Loucy (cell line): ENCODE measurements at regions not wholly inside any gene's neighbourhood (a gene's known extent, or its start where the extent isn't known, plus 50 kb on each side); places are given as distances from the start of the nearest gene placed in this dataset.

ENCODE experiments used
- H2AFZ ChIP-seq: fragments of 200-600 bp; sonication (generic); 2 replicates; pipeline ENCODE4 v1.6.0; 2016; ENCODE audit warnings: antibody characterized with exemption, mild to moderate bottlenecking, low read length, moderate library complexity
- H3F3A ChIP-seq: fragments of 200-600 bp; 2 replicates; pipeline ENCODE4 v1.6.0; 2016; ENCODE audit warnings: antibody characterized with exemption, low read depth, mild to moderate bottlenecking
- H3K27me3 ChIP-seq: fragments of 200-600 bp; sonication (generic); 2 replicates; pipeline ENCODE4 v1.6.1; 2014; ENCODE audit warnings: low read length, mild to moderate bottlenecking; ENCODE audit not compliant: insufficient read depth, poor library complexity, severe bottlenecking
- H3K36me3 ChIP-seq: fragments of 200-600 bp; sonication (generic); 2 replicates; pipeline ENCODE4 v1.6.1; 2016; ENCODE audit warnings: low read length; ENCODE audit not compliant: insufficient read depth
- H3K4me1 ChIP-seq: fragments of 200-600 bp; sonication (generic); 2 replicates; pipeline ENCODE4 v1.5.1; 2014; ENCODE audit warnings: low read length, mild to moderate bottlenecking; ENCODE audit not compliant: insufficient read depth, poor library complexity, severe bottlenecking
- H3K4me2 ChIP-seq: fragments of 200-600 bp; sonication (generic); 2 replicates; pipeline ENCODE4 v1.6.0; 2014; ENCODE audit warnings: antibody characterized with exemption, low read length, low read depth, mild to moderate bottlenecking; ENCODE audit not compliant: poor library complexity, severe bottlenecking
- H3K4me3 ChIP-seq: fragments of 200-600 bp; sonication (generic); 2 replicates; pipeline ENCODE4 v1.5.1; 2014; ENCODE audit warnings: low read length, mild to moderate bottlenecking, mixed read lengths; ENCODE audit not compliant: poor library complexity, severe bottlenecking
- H3K79me2 ChIP-seq: fragments of 200-600 bp; sonication (generic); 2 replicates; pipeline ENCODE4 v1.6.1; 2014; ENCODE audit warnings: low read length; ENCODE audit not compliant: insufficient read depth
- H3K9ac ChIP-seq: fragments of 200-600 bp; sonication (generic); 2 replicates; pipeline ENCODE4 v1.6.0; 2014; ENCODE audit warnings: mild to moderate bottlenecking, low read depth, low read length, moderate library complexity; ENCODE audit not compliant: poor library complexity, severe bottlenecking
- H3K9me2 ChIP-seq: fragments of 200-600 bp; sonication (generic); replicated peaks from 2 replicates; pipeline ENCODE4 v1.6.1; 2016; ENCODE audit warnings: low read depth, low read length, mixed read lengths
- H3K9me3 ChIP-seq: fragments of 200-600 bp; sonication (generic); 2 replicates; pipeline ENCODE4 v1.6.1; 2014; ENCODE audit warnings: mild to moderate bottlenecking, antibody characterized with exemption, low read length, low read depth; ENCODE audit not compliant: insufficient read depth
- H4K20me1 ChIP-seq: fragments of 200-600 bp; sonication (generic); 2 replicates; pipeline ENCODE4 v1.6.0; 2014; ENCODE audit warnings: antibody characterized with exemption, low read length, mild to moderate bottlenecking; ENCODE audit not compliant: insufficient read depth, poor library complexity, severe bottlenecking
- CTCF ChIP-seq: fragments of 200-600 bp; sonication (generic); conservative IDR thresholded peaks from 2 replicates; pipeline ENCODE4 v1.5.1; 2014; ENCODE audit warnings: mild to moderate bottlenecking, antibody characterized with exemption, low read length
- EZH2phosphoT487 ChIP-seq: fragments of 200-600 bp; IDR thresholded peaks from 2 replicates; pipeline ENCODE4 v1.6.1; 2018; ENCODE audit warnings: antibody characterized with exemption, mild to moderate bottlenecking, moderate library complexity, borderline replicate concordance

- Histone ChIP-seq H3F3A (no peaks in the 10 kb centered on the region), H3K4me2 (no peak overlapping the region), H3K4me3 (no peak overlapping the region), H2AFZ (no peak overlapping the region), H3K9me2 (no peaks in the 10 kb centered on the region), H4K20me1 (no peaks in the 10 kb centered on the region), H3K79me2 (no peaks in the 10 kb centered on the region), H3K9ac (no peak overlapping the region), H3K27me3 (no peaks in the 10 kb centered on the region), H3K4me1 (no peaks in the 10 kb centered on the region), H3K36me3 (no peaks in the 10 kb centered on the region), H3K9me3 (no peaks in the 10 kb centered on the region)
- TF ChIP-seq EZH2phosphoT487 (no peak), CTCF (no peak)
Measured at GRCh38 chr5:105940181-105940580, 1730.6 kb downstream of the EFNA5 start.

DNA sequence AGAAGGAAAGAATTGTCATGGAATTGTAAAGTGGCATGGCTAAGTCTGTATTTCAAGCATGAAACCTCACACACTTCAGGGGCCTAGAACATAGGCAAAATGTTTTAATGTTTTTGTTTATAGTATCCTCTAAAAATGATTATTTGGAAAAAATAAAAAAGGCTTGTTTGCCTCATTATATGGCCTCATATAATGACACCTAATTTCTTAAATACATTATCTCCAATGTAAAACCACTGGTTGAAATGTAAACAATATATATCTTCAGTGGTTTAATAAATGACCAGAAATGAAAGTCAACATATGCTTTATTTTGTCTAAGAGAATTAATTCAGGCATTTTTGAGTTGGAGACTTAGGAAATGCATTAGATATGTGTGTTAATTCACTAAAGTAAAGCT, 1736.6 kb downstream of the EFNA5 start:
- H3K36me3 ChIP-seq, result no peaks in the 10 kb centered on the region
- no peaks in the 10 kb centered on the region for H3F3A ChIP-seq
- H3K4me1 ChIP-seq, result no peaks in the 10 kb centered on the region
- no peaks in the 10 kb centered on the region for H3K79me2 ChIP-seq
- no peak overlapping the region for H3K4me3 ChIP-seq
- H2AFZ ChIP-seq, result no peak overlapping the region
- no peaks in the 10 kb centered on the region for H3K9me3 ChIP-seq
- H3K9ac ChIP-seq, result no peak overlapping the region
- no peaks in the 10 kb centered on the region for H3K9me2 ChIP-seq
- no peak overlapping the region for H3K4me2 ChIP-seq
- no peaks in the 10 kb centered on the region for H4K20me1 ChIP-seq
- H3K27me3 ChIP-seq, result no peaks in the 10 kb centered on the region
- TF ChIP-seq CTCF, result no peak
- TF ChIP-seq EZH2phosphoT487, result no peak

- Histone ChIP-seq H3K27me3 (no peaks in the 10 kb centered on the region), H3K36me3 (no peaks in the 10 kb centered on the region), H3K4me1 (no peaks in the 10 kb centered on the region), H4K20me1 (no peaks in the 10 kb centered on the region), H3K79me2 (no peaks in the 10 kb centered on the region), H3K9me2 (no peaks in the 10 kb centered on the region), H3F3A (no peaks in the 10 kb centered on the region), H3K4me2 (no peak overlapping the region), H3K9ac (no peak overlapping the region), H3K4me3 (no peak overlapping the region), H3K9me3 (no peaks in the 10 kb centered on the region), H2AFZ (no peak overlapping the region)
- TF ChIP-seq EZH2phosphoT487 (no peak), CTCF (no peak)
Measured at GRCh38 chr5:105931881-105932421, 1738.8 kb downstream of the EFNA5 start.
